ENCODE measurements at regions not wholly inside any gene's neighbourhood (a gene's known extent, or its start where the extent isn't known, plus 50 kb on each side); places are given as distances from the start of the nearest gene placed in this dataset.
"Not testable (repeated sequence)": the region's sequence is repeated elsewhere in the genome, so short reads cannot be mapped to it uniquely, and the experiment has no call there.

DNA sequence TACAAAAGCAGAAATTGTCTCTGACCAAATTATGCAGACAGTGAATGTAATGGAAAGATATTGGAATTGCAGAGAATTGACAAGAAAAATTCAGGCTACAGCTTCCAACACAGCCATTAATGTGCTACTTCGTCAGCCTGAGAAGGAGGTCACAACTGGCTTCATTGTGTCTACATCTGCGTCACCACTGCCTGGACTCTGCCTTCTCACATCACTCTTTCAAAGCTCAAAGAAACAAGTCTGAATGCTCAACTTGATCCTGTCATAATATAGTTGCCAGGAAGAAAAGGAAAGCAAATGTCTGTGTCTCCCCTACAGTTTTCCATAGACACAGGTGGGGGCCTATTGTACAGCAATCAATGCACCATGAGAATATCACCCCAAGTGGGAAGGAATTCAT, 806.5 kb upstream of the CDH10 start:
- no peak for DNase-seq (ENCODE audit: low spot score)

GRCh38 chr5:25448646-25449045, 803.9 kb upstream of the CDH10 start:
- DNase-seq (ENCODE audit: low spot score) = no peak

DNA sequence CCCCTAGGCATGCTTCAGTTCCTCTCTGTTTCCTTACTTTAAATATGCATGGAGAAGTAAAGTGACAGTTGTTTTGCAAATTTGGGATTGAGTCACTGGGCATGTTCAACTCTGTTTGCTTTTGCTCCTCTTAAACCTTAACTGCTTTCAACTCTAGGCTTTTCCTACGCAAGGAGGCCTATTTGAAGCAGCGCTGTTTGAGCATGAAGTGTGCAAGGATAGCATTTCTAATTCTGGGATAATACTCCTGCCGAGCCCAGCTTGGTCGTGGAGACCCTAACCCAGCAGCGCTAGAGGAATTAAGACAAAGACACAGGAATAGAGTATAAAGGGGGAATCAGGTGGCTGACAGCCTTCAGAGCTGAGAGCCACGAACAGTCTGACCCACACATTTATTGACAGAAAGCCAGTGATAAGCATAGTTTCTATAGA, 803.4 kb upstream of the CDH10 start:
- no peak for DNase-seq (ENCODE audit: low spot score)

DNA sequence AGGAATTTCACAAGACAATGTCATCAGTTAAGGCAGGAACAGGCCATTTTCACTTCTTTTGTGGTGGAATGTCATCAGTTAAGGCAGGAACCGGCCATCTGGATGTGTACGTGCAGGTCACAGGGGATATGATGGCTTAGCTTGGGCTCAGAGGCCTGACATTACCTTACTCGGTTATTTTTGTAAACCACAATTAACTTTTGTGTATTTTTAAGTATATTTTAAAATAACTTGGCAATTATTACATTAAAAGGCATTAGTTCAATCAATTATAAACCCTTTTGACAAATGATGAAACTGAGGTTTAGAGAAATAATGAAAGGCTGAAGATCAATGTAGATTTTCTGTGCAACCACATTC, 801.3 kb upstream of the CDH10 start:
- not testable (repeated sequence) for DNase-seq (ENCODE audit: low spot score)

DNA sequence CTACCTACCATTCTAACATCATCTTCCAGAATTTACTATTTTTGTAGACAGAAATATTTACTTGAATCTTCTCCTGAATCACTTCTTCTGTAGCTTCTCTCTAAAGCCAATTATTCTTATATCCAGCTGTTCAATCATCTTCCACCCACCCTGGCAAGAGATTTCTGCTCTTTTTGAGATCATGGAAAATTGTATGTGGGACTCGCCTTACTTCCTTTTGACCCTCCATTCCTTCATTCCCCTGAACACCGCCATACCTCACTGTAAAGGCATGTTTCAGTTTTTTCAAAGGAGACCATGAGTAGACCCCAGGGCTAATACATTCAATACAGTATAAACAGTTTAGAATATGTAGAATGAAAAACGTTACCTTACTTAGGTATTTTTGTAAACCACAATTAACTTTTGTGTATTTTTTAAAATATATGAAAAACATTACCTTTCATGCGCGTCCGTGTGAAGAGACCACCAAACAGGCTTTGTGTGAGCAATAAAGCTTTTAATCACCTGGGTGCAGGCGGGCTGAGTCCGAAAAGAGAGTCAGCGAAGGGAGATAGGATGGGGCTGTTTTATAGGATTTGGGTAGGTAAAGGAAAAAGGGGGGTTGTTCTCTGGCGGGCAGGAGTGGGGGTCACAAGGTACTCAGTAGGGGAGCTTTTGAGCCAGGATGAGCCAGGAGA, 800.7 kb upstream of the CDH10 start:
- DNase-seq (ENCODE audit: low spot score) = not testable (repeated sequence)

GRCh38 chr5:25444697-25445096, 799.9 kb upstream of the CDH10 start:
- DNase-seq (ENCODE audit: low spot score) = no peak

DNA sequence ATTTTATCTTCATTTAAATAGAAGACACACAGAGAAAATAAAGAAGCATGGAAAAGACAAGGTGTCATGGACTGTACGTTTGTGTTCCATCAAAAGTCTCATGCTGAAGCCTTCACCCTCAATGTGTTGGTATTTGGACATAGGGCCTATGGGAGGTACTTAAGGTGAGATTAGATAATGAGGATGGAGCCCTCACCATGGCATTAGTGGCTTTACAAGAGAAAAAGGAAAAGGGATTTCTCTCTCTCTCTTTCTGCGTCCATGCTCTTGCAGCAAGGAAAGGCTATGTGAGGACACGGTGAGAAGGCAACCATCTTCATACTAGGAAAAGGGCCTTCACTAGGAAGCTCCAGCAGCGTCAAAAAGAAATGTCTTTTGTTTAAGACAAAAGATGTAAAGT, 797.0 kb upstream of the CDH10 start:
- no peak for DNase-seq (ENCODE audit: low spot score)

GRCh38 chr5:25439025-25439424, 794.2 kb upstream of the CDH10 start:
- DNase-seq (ENCODE audit: low spot score) = no peak

DNA sequence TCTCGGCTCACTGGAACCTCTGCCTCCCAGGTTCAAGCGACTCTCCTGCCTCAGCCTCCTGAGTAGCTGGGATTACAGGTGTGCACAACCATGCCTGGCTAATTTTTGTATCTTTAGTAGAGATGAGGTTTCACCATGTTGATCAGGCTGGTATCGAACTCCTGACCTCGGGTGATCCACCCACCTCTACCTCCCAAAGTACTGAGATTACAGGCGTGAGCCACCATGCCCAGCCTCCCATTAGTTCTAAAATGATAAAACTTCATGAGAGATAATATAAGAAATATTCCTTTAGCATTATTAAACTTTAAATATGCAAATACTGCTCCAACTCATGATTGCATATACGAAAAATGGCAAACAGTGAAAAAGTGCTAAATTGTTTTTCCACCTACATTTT, 793.6 kb upstream of the CDH10 start:
- DNase-seq (ENCODE audit: low spot score) = not testable (repeated sequence)

GRCh38 chr5:25436452-25436851, 791.7 kb upstream of the CDH10 start:
- DNase-seq (ENCODE audit: low spot score) = no peak

GRCh38 chr5:25435882-25436281, 791.1 kb upstream of the CDH10 start:
- no peak for DNase-seq (ENCODE audit: low spot score)

DNA sequence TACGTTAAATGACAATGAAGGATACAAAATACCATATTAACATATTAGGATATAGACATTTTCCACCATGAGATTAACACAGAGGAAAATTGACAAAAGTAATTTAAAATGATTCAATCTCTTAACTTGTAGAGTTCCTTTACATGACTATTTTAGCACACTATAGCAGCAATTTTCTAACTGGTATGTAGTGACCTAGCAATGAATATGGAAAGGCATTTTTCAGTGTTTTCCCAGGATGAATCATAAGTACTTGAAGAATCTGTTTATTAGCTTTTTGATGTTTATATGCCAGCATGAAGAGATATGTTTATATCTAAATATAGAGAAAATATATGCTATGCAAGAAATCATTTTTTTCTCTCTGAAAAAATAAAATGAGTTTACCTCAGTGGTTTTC, 782.5 kb upstream of the CDH10 start:
- no peak for DNase-seq (ENCODE audit: low spot score)

DNA sequence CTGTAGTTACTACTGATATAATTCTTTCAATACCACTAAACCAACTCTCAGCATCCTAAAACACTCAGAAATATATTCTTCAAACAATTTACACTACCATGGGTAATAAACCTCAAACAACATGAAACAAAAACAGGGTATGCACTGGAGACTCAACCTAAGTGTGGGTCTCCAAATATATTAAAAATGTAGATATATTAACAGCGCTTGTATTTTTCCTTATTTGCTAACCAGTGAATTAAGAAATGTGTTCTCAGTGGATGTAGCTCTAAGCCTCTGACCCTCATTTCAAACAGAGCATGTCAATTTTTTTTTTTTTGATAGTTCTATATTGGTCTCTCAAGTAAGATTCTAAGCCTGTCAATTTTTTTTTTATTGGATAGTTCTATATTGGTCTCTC, 778.5 kb upstream of the CDH10 start:
- DNase-seq (ENCODE audit: low spot score) = no peak

DNA sequence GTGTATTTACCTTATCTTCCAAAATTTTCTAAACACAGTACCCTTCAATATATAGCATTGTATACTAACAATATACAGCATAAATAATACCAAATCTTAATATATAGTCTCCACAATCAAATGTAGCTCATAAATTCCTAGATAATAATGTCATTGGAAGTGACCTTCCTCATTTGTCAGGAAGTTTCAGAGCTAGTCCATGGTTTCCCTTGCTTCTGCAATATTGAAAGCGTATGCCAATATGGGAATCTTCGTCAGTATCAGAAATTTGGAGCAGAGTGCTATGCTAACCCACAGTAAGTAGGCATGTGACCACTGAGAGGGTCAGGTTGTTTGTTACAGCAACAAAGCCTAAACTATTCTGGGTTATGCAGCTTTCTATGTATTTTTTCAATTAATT, 774.9 kb upstream of the CDH10 start:
- no peak for DNase-seq (ENCODE audit: low spot score)

GRCh38 chr5:25418978-25419377, 774.2 kb upstream of the CDH10 start:
- no peak for DNase-seq (ENCODE audit: low spot score)

GRCh38 chr5:25418319-25418859, 773.6 kb upstream of the CDH10 start:
- DNase-seq (ENCODE audit: low spot score) = no peak

DNA sequence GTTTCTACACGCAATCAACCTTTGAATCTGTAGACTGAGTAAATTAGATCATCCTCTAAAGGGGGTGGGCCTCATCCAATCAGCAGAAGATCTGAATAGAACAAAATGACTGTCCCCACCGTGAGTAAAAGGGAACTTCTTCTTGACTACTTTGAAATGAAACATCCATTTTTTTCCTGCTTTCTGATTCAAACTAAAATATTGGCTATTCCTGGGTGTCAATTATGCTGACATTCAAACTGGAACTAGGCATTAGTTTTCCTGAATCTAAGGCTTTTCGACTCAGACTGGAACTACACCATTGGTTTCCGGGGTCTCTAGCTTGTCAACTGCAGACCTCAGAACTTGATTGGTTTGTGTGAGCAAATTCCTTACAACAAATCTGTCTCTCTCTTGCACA, 772.2 kb upstream of the CDH10 start:
- DNase-seq (ENCODE audit: low spot score) = no peak

- no peak for DNase-seq (ENCODE audit: low spot score)
These were observed 771.2 kb upstream of the CDH10 start for GRCh38 chr5:25415970-25416369.

DNA sequence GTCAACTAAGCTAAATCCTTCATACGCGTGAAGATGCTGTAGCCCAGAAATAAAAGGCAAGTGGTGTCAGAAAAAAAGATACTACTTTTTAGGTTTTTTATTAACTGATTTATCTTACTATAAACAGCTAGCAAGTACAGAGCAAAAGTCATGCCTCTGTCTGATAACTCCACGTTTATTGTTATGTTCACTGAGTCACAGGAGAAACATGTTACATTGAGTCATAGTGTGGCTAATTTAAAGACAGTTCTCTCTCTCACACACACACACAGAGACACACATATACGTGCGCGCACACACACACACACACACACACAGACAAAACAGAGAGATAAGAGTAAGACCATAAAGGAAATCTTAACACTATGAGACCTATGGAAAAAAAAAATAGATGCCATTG, 770.0 kb upstream of the CDH10 start:
- peak; percentile 20 for DNase-seq (ENCODE audit: low spot score)

- no peak for DNase-seq (ENCODE audit: low spot score)
These were observed 767.4 kb upstream of the CDH10 start for GRCh38 chr5:25412116-25412661.

DNA sequence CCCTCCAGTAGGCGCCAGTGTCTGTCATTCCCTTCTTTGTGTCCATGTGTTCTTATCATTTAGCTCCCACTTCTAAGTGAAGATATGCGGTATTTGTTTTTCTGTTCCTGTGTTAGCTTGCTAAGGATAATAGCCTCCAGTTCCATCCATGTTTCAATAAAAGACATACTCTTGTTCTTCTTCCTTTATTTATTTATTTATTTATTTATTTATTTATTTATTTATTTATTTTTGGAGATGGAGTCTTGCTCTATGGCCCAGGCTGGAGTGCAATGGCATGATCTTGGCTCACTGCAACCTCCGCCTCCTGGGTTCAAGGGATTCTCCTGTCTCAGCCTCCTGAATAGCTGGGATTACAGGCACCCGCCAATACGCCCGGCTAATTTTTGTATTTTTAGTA, 762.6 kb upstream of the CDH10 start:
- not testable (repeated sequence) for DNase-seq (ENCODE audit: low spot score)

DNA sequence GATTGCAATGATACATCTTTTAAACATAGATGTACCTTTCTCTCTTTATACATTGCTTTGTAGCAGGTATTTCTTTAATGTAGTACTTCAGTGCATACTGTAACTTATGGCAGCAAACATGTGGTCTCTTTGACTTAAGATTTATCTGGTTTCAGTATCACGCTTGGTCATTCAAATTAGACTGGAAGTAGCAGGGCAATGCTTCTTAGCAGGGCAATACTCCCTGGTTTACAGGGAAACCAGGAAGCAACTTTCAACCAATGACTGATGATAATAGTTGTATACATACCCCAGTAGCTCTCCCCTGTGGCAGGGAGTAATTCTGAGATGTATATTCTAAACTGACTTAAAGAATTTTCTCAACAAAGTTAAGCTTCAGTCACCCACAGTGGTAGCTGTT, 761.1 kb upstream of the CDH10 start:
- DNase-seq (ENCODE audit: low spot score) = no peak

DNA sequence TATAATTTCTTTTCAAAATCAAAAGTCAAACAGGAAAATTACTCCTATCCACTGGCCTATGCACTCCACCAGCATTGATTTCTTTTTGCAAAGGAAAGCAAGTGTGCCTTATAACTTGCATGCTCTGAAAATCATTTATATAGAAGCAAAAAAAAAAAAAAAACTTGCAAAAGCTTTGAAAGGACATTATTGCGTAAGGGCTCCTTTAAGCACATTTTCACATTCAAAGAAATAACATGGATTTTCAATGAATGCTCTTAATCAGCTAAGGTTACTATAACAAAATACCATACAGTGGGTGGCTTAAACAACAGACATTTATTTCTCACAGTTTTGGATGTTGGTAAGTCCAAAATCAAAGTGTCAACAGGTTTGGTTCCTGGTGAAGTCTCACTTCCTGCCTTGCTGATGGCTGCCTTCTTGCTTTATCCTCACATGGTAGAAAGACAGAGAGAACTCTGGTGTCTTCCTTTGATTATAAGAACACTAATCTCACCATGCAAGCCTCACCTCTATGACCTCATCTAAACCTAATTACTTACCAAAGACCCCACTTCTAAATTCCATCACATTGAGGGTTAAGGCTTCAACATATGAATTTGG, 755.2 kb upstream of the CDH10 start:
- DNase-seq (ENCODE audit: low spot score) = no peak

DNA sequence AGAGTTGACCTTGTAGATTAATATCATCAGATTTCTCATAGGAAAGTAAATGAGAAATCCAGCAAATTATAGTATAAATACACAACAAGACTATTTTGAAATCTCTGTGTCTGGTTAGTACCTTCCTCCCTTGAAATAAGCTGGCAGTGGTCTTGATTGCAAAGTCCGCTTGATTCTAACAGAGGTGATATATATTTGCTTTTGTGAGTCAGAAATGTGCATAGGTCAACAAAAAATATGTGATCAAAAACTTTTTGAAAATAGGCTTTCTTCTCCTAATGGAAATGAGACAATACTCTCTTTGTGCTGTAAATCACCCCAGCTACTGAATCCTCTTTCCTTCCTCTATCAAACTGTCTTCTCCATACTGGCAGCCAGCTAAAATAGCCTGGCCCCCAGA, 749.2 kb upstream of the CDH10 start:
- no peak for DNase-seq (ENCODE audit: low spot score)
